Medulla oblongata (tissue), 1 donor: ENCODE measurements at regions not wholly inside any gene's neighbourhood (a gene's known extent, or its start where the extent isn't known, plus 50 kb on each side); places are given as distances from the start of the nearest gene placed in this dataset.

Source experiments
- DNase-seq: peaks from one replicate; pipeline ENCODE4 v3.0.0-alpha.2; 2015; ENCODE audit errors: extremely low spot score

- no peak for DNase-seq
Observed at GRCh38 chrX:122703762-122704161, 480.3 kb upstream of the GRIA3 start.

- DNase-seq: no peak
Observed at GRCh38 chrX:122739770-122740169, 444.3 kb upstream of the GRIA3 start.

GRCh38 chrX:122770581-122770980 lies 413.5 kb upstream of the GRIA3 start:
- no peak for DNase-seq

- DNase-seq: no peak
Observed at GRCh38 chrX:122771933-122772332, 412.1 kb upstream of the GRIA3 start.

- no peak for DNase-seq
Observed at GRCh38 chrX:122777766-122778165, 406.3 kb upstream of the GRIA3 start.

GRCh38 chrX:122783918-122784317 lies 400.2 kb upstream of the GRIA3 start:
- no peak for DNase-seq

GRCh38 chrX:122787231-122787630 lies 396.8 kb upstream of the GRIA3 start:
- DNase-seq: no peak

GRCh38 chrX:122788216-122788615 lies 395.9 kb upstream of the GRIA3 start:
- no peak for DNase-seq

- no peak for DNase-seq
Observed at GRCh38 chrX:122790376-122791095, 393.5 kb upstream of the GRIA3 start.

- DNase-seq: no peak
Observed at GRCh38 chrX:122813876-122814275, 370.2 kb upstream of the GRIA3 start.

- DNase-seq: no peak
Observed at GRCh38 chrX:122816288-122816687, 367.8 kb upstream of the GRIA3 start.

GRCh38 chrX:122817321-122817955 lies 366.6 kb upstream of the GRIA3 start:
- DNase-seq: no peak

- no peak for DNase-seq
Observed at GRCh38 chrX:122818068-122818467, 366.0 kb upstream of the GRIA3 start.

- DNase-seq: no peak
Observed at GRCh38 chrX:122833230-122833629, 350.8 kb upstream of the GRIA3 start.

- no peak for DNase-seq
Observed at GRCh38 chrX:122835886-122836285, 348.2 kb upstream of the GRIA3 start.

GRCh38 chrX:122850326-122850725 lies 333.8 kb upstream of the GRIA3 start:
- no peak for DNase-seq

GRCh38 chrX:122856205-122856604 lies 327.9 kb upstream of the GRIA3 start:
- no peak for DNase-seq

GRCh38 chrX:122857734-122858133 lies 326.3 kb upstream of the GRIA3 start:
- no peak for DNase-seq

- DNase-seq: no peak
Observed at GRCh38 chrX:122863067-122863466, 321.0 kb upstream of the GRIA3 start.

GRCh38 chrX:122866532-122866931 lies 317.5 kb upstream of the GRIA3 start:
- DNase-seq: no peak

- DNase-seq: no peak
Observed at GRCh38 chrX:122868631-122869030, 315.4 kb upstream of the GRIA3 start.

- DNase-seq: no peak
Observed at GRCh38 chrX:122869171-122869570, 314.9 kb upstream of the GRIA3 start.

- no peak for DNase-seq
Observed at GRCh38 chrX:122878269-122878668, 305.8 kb upstream of the GRIA3 start.

GRCh38 chrX:122880952-122881351 lies 303.1 kb upstream of the GRIA3 start:
- DNase-seq: no peak
